NCI-H82 treated with DMSO at 0.1 percent for 48 hours (cell line): ENCODE measurements at regions not wholly inside any gene's neighbourhood (a gene's known extent, or its start where the extent isn't known, plus 50 kb on each side); places are given as distances from the start of the nearest gene placed in this dataset.
A peak's percentile ranks its signal among the peaks of the same experiment; 100 is the strongest.
"Not testable (repeated sequence)": the region's sequence is repeated elsewhere in the genome, so short reads cannot be mapped to it uniquely, and the experiment has no call there.

Experiments used
- DNase-seq: peaks from one replicate; lab custom pipeline; 2025; ENCODE audit not compliant: unreplicated experiment; lab: John Stamatoyannopoulos, UW

DNA sequence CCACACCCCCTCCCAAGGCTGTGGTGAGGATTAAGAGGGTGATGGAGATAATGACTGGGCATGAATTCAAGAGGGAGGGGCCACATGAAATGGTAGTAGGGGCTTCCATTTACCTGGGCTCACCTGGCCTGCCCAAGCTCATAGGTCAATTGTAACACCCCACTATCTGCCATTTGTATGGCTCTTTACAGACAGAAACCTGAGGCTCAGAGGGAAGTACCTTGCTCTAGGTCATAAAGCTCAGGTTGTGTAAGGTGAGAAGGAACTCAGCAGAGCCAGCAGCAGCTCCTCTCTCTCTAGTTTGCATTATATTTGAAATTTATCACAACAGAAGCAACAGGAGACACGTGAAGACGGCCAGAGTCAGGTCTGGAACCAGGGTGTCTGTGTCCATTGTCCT, 133.4 kb upstream of the ALDH1B1 start:
- DNase-seq = no peak

DNA sequence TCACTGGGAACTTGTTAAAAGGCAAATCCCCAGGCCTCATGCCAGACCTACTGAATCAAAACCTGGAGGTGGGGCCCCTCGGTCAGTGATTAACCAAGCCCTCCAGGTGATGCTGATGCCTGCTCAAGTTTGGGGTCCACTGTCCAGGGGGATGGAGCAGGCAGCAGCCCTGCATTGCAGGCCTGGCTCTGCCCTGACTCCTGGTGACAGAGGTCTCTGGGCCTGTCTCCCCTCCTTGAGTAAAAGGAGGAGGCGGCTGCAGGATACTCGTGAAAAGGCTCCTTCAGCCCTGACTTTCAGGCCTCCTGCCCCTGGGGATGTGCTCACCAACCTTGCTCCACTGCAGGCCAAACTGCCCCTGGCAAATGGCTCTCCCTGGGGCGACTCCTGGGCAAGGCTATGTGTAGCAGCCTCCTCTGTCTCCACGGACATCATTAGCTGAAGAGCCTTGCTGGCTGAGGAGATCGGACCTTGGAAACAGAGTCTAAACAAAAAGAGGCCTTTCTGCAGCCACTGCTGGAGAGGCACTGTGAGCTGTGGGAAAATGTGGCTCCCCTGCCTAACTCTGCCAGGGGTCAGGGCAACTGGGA, 134.8 kb upstream of the ALDH1B1 start:
- DNase-seq = no peak

DNA sequence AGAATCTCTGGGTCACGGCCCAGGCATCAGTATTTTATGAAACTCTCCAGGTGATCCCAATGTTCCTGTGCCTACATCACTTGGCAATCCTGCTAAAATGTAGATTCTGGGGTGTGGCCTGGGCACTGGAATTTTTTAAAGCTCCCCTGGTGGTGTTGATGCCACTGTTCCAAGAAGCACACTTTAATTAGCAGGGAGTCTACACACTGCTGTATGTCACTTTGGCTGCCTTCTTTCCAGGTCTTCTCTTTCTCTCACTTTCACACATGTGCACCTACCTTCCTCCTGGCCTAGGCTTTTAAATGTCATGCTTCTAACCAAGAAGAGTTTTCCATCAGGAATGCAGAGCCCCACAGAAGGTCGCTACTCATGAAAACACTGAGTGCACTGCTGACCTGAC, 136.0 kb upstream of the ALDH1B1 start:
- DNase-seq = no peak

DNA sequence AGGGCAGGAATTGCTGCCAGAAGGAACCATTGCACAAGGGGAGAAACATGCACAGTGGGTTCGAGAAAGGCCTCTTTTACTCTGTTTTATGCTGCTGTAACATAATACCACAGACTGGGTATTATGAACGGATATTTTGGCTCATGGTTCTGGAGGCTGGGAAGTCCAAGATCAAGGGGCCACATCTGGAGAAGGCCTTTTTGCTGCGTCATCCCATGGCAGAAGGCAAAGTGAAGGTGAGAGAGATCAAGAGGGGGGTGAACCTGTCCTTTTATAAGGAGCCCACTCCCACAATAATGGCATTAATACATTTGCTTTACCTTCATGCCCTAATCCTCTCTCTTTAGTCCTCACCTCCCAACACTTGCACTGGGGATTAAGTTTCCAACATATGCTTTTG, 136.9 kb upstream of the ALDH1B1 start:
- DNase-seq = no peak

DNA sequence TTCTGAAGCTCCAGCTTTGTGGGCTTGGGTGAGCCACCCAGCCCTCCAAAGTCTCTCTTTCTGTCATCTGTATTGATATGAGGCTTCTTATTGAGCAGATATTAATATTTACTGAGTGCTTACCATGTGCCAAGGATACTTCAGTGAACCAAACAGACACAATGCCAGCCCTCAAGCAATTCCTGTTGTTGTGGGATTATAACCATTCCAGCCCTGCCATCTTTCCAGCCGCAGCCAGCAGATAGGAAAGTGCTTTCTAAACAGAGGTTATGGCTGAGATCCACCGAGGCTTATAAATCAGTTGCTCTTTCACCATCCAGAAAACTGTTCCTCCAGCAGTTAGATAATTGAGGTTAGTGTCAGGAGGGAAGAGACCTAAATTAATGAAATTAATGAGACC, 137.7 kb upstream of the ALDH1B1 start:
- no peak for DNase-seq

DNA sequence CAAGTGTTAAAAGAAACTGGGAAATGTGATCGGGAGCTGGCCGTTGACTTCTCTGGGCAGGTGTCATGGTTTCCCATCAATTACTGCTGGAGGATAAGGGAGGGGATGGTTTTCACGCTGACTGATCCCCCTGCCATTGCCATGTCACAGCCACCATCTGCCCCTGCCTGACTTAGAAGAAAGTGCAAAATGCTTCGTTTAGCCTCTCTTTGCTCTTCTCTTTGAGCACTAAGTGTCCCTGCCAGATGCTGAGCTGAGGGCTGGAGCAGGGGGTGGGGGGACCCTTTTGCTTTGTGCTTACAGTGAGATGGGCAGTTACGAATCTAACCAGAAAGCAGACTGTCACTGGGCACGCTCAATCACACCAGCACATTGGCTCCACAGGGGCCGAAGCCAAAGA, 138.4 kb upstream of the ALDH1B1 start:
- no peak for DNase-seq

DNA sequence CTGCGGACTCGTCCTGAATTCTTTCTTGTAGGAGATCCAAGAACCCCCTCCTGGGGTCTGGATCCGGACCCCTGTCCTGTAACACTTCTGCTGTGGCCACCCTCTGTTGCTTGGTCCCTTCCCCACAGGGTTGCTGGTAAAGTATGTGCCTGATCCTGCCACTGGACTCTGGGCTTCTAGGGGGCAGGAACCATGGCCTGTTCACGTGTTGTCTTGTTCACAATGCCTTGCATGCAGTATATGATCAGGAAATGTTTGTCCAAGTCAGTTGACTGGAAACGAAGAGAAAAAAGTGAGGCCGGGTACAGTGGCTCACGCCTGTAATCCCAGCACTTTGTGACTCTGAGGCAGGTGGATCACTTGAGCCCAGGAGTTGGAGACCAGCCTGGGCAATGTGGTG, 139.3 kb upstream of the ALDH1B1 start:
- DNase-seq = no peak

DNA sequence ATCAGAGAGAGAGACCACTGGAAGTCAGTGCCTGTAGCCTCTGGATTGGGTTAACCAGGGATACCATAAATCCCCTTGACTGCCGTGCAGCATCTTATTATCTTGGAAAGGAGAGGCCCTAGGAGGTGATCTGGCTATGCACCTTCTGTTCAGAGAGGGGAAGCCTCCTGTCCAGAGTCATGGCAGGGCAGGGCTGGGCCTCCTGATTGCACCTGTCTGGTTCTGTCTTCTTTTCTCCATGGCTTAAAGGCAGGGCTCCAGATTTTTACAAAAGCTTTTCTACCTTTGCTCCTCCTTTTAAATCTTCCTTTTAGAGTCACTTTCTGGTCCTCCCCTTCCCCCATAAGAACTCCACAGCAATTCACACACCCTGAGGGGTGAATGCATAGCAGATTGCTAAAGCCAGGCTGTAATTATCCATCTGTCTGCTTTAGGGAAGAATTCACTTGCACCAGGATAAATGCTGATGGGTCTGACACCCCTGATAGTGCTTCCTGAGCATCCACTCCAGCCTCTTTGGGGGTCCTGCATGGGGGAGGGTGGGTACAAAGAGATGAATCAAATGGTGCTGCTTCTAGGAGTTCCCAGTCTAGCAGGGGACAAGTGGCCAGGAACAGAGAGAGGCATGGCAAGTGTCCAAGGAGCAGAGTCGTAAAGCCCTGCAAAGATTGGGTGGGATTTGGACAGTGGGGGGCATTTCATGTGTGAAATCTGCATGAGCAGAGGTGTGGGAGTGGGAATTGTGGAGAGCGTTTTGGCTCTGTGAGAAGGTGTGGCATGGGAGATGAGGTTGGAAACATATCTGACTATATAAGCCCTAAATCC, 141.3 kb upstream of the ALDH1B1 start:
- DNase-seq = peak; percentile 85

DNA sequence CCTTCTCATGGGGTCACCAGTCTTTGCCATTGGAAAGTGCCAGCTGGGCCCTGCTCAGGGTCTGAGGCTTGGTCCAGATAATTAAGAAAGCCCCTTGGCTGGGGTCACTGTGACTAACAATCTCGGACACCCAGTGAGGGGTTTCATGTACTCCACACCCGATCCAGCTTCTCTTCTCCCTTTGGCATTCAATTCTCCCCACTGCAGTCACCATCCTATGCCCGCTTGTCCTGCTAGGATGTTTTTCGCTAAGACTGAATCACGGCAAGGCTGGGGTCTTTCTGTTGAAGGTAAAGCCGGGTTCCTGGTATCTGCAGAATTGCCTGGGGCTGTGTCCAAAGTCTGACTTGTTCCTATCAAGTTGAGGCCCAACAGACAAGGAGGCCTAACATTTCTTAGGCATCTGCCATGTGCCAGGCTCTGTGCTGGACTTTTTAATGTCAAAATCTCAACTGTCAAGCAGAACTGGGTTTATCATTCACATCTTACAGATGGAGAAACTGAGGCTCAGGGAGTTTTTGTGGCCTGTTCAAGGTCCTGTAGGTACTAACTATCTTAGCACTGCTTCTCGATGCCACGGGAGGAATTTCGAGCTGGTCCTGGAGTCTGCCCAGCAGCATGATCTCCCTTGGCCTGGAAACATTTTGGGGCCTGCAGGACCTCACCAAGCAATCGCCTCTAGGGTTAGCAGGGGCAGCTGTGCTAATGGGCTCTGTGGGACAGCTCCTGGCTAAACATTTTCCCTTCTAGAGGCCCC, 142.0 kb upstream of the ALDH1B1 start:
- no peak for DNase-seq

DNA sequence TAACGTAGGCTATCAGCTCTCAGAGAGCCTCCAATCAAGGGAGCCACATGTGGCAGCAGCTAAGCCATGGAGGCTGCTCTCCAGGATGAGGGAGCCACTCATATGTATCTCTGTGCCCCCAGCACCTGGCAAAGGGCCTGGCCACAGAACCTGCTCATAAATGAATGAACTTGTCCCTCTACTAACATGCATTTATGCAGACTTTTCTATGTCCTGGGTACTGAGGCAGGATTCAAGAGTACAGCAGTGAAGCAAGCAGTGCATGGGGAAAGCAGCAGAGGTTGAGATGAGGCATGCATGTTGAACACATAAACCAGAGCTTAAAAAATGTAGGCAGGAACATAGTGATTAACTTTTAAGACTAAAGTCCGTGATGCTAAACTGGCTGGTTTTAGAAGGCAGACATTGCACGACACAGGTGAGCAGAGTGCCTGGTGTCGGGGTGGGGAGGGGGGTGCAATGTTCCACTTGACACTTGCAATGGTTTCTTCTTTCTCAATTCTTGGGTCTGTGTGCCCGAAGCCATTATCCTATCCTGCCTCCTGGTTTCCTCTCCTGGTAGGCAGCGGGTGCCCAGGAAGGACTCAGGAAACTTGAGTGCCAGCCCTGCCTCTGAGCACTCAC, 142.8 kb upstream of the ALDH1B1 start:
- no peak for DNase-seq

DNA sequence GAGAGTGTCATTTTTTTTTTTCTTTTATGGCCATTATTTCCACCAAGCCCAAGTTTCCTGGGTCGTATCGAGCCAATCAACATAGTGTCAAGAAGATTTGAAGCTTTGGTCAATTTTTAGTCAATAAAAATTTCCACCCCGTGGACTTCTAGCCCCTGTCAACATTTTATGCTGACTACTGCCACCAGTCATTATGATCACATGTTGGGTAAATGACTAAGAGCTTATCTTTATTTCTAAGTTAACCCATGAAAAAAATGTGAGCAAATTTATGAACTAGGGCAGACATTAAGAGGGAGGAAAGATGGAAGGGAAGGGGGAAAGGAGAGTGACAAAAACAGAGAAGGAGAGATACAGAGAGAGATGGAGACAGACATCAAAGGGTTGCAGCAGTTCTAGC, 143.5 kb upstream of the ALDH1B1 start:
- no peak for DNase-seq

DNA sequence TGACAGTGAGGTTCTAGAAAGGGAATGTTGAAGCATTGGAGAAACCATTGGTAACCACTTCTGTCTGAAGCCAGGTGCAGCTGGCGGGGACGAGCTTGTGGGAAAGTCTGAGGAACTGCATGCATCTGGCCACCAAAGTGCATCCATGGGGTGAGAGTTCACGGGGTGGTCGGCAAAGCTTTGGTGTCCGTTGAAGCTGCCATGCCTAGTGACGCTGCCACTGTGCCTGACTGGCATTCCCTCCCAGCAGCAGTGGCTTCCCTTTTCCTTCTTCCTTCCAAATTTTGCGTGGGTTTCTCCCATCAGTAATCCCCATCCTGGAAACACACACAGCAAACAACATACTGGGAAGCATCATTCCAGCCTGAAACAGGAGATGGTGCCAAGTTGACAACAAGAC, 145.7 kb upstream of the ALDH1B1 start:
- DNase-seq = no peak

DNA sequence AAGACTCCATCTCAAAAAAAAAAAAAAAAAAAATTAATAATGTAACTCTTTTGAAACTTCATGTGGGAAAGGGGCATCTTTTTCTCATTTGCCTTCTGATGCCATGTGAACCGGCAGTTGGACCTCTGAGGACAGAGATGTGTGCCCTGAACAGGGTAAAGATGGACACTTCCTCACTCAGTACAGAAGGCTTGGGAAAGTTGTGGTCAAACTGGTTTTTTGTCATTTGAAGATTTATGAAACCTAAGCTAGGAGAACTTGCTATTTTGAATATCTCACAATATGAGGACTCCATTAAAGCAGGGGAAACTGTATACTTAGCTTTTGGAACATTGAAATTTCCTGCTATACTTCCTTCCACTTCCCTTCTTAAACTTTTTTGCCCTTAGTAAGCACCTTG, 147.5 kb upstream of the ALDH1B1 start:
- DNase-seq = no peak

DNA sequence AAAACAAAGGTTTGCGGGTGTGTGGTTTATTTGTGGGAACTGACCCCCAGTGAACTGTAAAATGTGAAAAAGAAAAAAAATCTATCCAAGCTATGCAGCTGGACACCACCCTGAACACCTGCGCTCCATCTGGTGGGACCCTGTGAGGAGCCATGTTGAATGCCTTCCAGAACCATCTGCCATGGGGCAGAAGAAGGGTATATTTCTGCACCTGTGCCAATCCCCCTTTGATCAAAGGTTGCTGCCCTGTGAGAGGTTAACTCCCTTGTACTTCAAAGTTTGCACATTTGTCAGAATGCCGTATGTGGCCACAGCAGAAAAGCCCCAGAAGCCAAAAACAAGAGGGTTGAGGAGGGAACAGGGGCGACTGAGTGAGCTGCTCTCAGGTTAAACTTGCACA, 148.5 kb upstream of the ALDH1B1 start:
- no peak for DNase-seq

DNA sequence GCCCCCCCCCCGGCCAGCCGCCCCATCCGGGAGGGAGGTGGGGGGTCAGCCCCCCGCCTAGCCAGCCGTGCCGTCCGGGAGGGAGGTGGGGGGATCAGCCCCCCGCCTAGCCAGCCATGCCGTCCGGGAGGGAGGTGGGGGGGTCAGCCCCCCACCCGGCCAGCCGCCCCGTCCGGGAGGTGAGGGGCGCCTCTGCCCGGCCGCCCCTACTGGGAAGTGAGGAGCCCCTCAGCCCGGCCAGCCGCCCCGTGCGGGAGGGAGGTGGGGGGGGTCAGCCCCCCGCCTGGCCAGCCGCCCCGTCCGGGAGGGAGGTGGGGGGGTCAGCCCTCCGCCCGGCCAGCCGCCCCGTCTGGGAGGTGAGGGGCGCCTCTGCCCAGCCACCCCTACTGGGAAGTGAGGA, 150.4 kb upstream of the ALDH1B1 start:
- DNase-seq = not testable (repeated sequence)

DNA sequence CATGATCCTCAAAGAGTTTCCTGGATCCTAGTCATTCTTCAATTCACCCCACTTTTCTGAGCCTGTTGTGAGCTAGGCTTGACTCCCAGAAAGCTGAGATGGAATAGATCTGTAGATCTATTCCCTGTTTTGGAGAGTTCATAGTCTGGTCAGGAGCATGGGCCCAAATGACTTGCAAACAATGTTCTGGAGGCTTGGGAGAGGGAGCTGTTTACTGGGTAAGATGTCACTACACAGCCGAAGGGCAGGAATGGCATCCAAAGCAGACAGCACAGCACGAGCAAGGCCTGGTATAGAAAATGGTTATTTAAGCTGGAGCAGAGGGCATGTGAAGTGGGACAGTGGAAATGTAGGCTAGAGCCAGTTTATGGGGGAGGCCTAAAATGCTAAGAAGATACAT, 152.5 kb upstream of the ALDH1B1 start:
- DNase-seq = no peak

DNA sequence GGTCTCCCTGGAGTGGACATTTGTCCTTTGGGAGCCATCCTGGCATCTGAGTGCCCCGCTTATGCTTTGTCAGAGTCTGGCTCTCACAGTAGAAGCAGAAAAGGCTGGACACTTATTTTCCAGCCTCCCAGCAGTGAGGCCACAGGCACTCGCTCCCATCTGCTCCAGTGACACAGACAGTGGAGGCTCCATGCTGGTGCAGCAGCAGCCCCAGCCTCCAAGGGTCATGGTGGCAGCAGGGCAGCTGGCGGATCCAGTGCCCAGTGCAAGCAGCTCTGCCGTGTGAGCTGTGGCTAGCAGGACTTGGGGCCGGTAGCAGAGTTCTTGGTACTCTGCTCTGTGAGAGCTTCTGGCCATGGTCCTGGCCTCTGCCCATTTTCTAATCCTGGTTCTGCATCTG, 157.3 kb upstream of the ALDH1B1 start:
- DNase-seq = no peak

DNA sequence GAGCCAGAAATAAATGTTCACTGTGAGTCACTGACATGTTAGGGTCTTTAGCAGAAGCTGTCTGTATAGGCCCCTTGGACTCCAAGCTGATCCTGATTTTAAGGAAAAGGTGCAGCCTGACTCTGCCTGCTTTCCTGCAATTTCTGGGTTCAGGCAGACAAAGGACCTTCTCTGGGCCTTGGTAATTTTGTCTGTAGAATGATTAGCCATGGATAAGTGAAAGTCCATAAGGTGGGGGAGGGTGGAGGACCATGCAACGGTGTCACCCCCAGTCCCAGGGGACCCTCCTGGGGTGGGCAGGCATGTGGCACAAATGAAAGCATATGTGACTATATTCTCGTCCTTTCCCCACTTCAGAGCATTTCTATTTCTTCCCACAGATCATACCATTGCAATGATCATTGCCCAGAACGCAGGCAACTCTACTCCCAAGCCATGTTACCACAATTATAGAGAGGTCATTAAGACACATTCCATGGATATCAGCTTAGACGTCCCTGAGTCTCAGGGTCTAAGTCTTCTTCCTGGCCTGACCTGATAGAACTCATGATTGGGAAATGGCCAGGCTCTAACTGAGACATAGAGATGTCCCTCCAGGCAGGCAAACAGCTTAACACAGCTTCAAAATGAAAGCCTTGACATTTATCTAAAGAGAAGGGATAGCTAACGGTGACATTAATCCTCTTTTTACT, 157.9 kb upstream of the ALDH1B1 start:
- peak; percentile 31 for DNase-seq

DNA sequence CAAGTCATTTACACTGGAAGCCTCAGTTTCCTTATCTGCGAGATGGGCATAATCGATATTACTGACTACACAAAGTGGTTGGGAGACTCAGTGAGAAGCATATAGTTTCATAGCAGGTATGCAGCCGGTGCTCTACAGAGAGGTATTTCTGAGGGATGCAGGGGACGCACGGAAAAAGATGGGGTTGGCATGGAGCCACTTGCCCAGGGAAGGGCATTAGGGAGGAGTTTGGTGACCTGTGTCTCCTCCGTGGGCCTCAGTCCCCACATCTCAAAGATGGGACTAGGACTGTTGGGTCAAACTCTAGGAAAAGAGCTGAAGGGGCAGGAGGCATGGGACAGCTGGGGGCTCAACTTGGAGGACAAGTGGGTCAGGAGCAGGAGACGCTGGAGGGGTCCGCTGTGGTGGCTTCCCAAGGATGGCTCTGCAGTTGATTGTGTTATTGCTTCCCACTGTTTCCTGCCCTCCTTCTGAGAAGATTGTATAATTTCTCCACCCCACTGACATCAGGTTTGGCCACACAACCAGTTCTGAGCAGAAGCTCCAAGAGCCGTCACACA, 158.6 kb upstream of the ALDH1B1 start:
- DNase-seq = no peak

DNA sequence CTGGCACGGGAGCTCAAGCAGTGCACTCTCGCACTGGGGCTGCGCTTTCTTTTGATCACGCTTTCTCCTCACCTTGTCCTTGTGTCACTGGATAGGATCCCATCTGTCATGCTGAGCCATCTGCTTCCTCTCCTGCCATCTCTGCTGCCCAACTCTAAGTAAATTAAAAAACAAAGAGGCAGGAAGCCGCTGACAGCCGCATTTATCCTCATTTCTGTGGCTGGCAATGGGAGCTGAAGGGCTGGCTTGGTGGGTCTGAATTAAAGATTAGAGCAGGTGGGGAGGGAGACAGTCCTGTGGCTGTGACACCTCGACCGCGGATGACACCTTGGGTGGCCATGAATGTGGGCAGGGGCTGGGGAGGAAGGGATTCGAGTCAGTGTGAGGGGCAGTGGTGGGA, 159.2 kb upstream of the ALDH1B1 start:
- peak; percentile 83 for DNase-seq

DNA sequence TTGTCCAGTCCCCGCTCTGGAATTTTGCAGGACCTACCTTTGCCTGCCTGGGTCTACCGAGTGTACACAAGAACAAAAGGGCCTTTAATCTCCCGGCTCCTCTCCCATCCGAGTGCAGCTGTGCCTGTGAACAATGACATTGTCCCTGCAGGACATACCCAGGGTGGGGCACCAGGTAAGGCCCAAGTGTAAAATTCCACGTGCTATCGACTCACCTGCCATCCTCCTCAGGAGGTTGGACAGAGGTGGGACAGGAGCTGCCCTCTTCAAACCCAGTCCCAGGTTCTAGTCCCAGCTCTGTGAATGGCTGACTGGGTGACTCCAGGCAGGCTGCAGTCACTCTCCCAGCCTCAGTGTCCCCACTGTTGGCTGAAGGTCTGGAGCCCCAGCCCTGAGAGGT, 159.6 kb upstream of the ALDH1B1 start:
- no peak for DNase-seq
